H1 (cell line): ENCODE measurements at regions not wholly inside any gene's neighbourhood (a gene's known extent, or its start where the extent isn't known, plus 50 kb on each side); places are given as distances from the start of the nearest gene placed in this dataset.

Experiments used
- CTCF ChIA-PET: fragments of 300-600 bp; sonication (Branson Sonifier 250); formaldehyde crosslinking; loops from one replicate; lab custom pipeline; 2021; ENCODE audit not compliant: partially characterized antibody; lab: Charles Lee
- POLR2A ChIA-PET: fragments of 300-600 bp; sonication (Branson Sonifier 250); formaldehyde crosslinking; loops from one replicate; lab custom pipeline; 2021; ENCODE audit warnings: inconsistent platforms; ENCODE audit not compliant: partially characterized antibody; lab: Charles Lee
- DNase-seq, 2 experiments: peaks; one replicate each; pipeline versions ENCODE4 v3.0.0 to v3.0.0-alpha.2; 2010 to 2022; ENCODE audit warnings: low spot score in 2 of 2, low read depth in 1 of 2, mixed read lengths in 1 of 2
- FAIRE-seq: peaks from 2 replicates; lab custom pipeline; 2011; peaks lifted over from hg19 to GRCh38; lab: Jason Lieb, UNC
- H2AFZ ChIP-seq: 2 replicates; pipeline ENCODE4 v1.8.1; 2012; ENCODE audit warnings: low read length, inconsistent platforms
- H2AK5ac ChIP-seq: 2 replicates; pipeline ENCODE4 v1.6.1; 2013; ENCODE audit warnings: low read depth, low read length
- H2BK120ac ChIP-seq: replicated peaks from 2 replicates; pipeline ENCODE3; 2013; ENCODE audit warnings: low read depth, low read length, inconsistent platforms
- H2BK12ac ChIP-seq: 2 replicates; pipeline ENCODE4 v1.6.1; 2013; ENCODE audit warnings: low read depth, low read length
- H2BK15ac ChIP-seq: 2 replicates; pipeline ENCODE4 v1.6.1; 2013; ENCODE audit warnings: low read length
- H2BK20ac ChIP-seq: 2 replicates; pipeline ENCODE4 v1.6.1; 2013; ENCODE audit warnings: low read length
- H2BK5ac ChIP-seq: 2 replicates; pipeline ENCODE4 v1.6.1; 2013; ENCODE audit warnings: low read depth, low read length
- H3K14ac ChIP-seq: 2 replicates; pipeline ENCODE4 v1.6.1; 2013; ENCODE audit warnings: inconsistent platforms; ENCODE audit not compliant: insufficient read length
- H3K18ac ChIP-seq: 2 replicates; pipeline ENCODE4 v1.6.1; 2013; ENCODE audit warnings: low read length; ENCODE audit errors: extremely low read depth
- H3K23ac ChIP-seq: 2 replicates; pipeline ENCODE4 v1.6.1; 2013; ENCODE audit warnings: inconsistent platforms; ENCODE audit not compliant: insufficient read length
- H3K23me2 ChIP-seq: 2 replicates; pipeline ENCODE4 v1.6.1; 2013; ENCODE audit warnings: low read depth, low read length
- H3K27ac ChIP-seq: 2 replicates; pipeline ENCODE4 v1.6.1; 2011; ENCODE audit warnings: low read depth, low read length, inconsistent platforms
- H3K27me3 ChIP-seq, 4 experiments: replicated peaks in 1 of 4; 1 replicate in 1 of 4; 2 replicates in 3 of 4; pipeline versions ENCODE4 v1.6.1 to v1.8.1; 2011 to 2013; ENCODE audit warnings: low read length in 3 of 4, mild to moderate bottlenecking in 3 of 4, inconsistent platforms in 2 of 4, mixed read lengths in 2 of 4, moderate library complexity in 1 of 4; ENCODE audit not compliant: control insufficient read depth in 3 of 4, insufficient read depth in 3 of 4; ENCODE audit errors: extremely low read depth in 1 of 4
- H3K36me3 ChIP-seq, 4 experiments: 2 replicates each; pipeline versions ENCODE4 v1.6.1 to v1.8.1; 2011 to 2013; ENCODE audit warnings: mild to moderate bottlenecking in 4 of 4, low read length in 3 of 4, moderate library complexity in 2 of 4, control low read depth in 1 of 4, inconsistent platforms in 1 of 4; ENCODE audit not compliant: insufficient read depth in 4 of 4, control insufficient read depth in 2 of 4
- H3K4ac ChIP-seq: replicated peaks from 2 replicates; pipeline ENCODE3; 2013; ENCODE audit warnings: low read length, low read depth, mixed read lengths, inconsistent platforms; ENCODE audit not compliant: insufficient read length
- H3K4me1 ChIP-seq, 4 experiments: replicated peaks in 1 of 4; 1 replicate in 1 of 4; 2 replicates in 3 of 4; pipeline versions ENCODE4 v1.6.1 to v1.8.1; 2011 to 2013; ENCODE audit warnings: low read length in 3 of 4, inconsistent platforms in 2 of 4, mixed read lengths in 1 of 4; ENCODE audit not compliant: insufficient read depth in 4 of 4, control insufficient read depth in 3 of 4
- H3K4me2 ChIP-seq, 2 experiments: 2 replicates each; pipeline versions ENCODE4 v1.6.1 to v1.8.1; 2011 to 2013; ENCODE audit warnings: low read depth in 2 of 2, low read length in 2 of 2, control low read depth in 1 of 2, inconsistent platforms in 1 of 2, mild to moderate bottlenecking in 1 of 2; ENCODE audit not compliant: insufficient read depth in 1 of 2
- H3K4me3 ChIP-seq, 4 experiments: fragments of 200-600, 300-600 bp in 1 of 4; sonication (generic), shearing (Covaris generic), sonication (Bioruptor Twin) in 1 of 4; 2 replicates each; pipeline versions ENCODE4 v1.5.1 to v1.8.1; 2011 to 2016; ENCODE audit warnings: low read length in 4 of 4, low read depth in 3 of 4, control low read depth in 2 of 4, inconsistent platforms in 2 of 4, mild to moderate bottlenecking in 2 of 4, mixed read lengths in 1 of 4, moderate library complexity in 1 of 4; ENCODE audit not compliant: insufficient read depth in 2 of 4; ENCODE audit errors: extremely low read depth in 1 of 4
- H3K56ac ChIP-seq: replicated peaks from 2 replicates; pipeline ENCODE3; 2013; ENCODE audit warnings: low read depth, mild to moderate bottlenecking, mixed read lengths, low read length, inconsistent platforms; ENCODE audit not compliant: insufficient read length
- H3K79me1 ChIP-seq: 2 replicates; pipeline ENCODE4 v1.6.1; 2013; ENCODE audit warnings: low read depth, low read length, control low read depth
- H3K79me2 ChIP-seq, 2 experiments: 2 replicates each; pipeline versions ENCODE4 v1.6.1 to v1.8.1; 2012 to 2013; ENCODE audit warnings: low read length in 2 of 2, mild to moderate bottlenecking in 2 of 2, inconsistent platforms in 1 of 2; ENCODE audit not compliant: insufficient read depth in 2 of 2, control insufficient read depth in 1 of 2
- H3K9ac ChIP-seq, 4 experiments: replicated peaks in 1 of 4; 1 replicate in 1 of 4; 2 replicates in 3 of 4; pipeline versions ENCODE4 v1.6.1 to v1.8.1; 2011 to 2013; ENCODE audit warnings: low read depth in 3 of 4, low read length in 3 of 4, control low read depth in 2 of 4, mild to moderate bottlenecking in 2 of 4, moderate library complexity in 2 of 4, inconsistent platforms in 1 of 4; ENCODE audit errors: extremely low read depth in 1 of 4
- H3K9me3 ChIP-seq, 2 experiments: 2 replicates each; pipeline versions ENCODE4 v1.6.1 to v1.8.1; 2012 to 2013; ENCODE audit warnings: mild to moderate bottlenecking in 2 of 2, moderate library complexity in 2 of 2, control low read depth in 1 of 2, inconsistent platforms in 1 of 2, low read depth in 1 of 2, low read length in 1 of 2, mixed read lengths in 1 of 2; ENCODE audit not compliant: insufficient read depth in 2 of 2
- H4K20me1 ChIP-seq, 2 experiments: replicated peaks in 1 of 2; 2 replicates each; pipeline versions ENCODE3 to v1.8.1; 2011 to 2013; ENCODE audit warnings: inconsistent platforms in 2 of 2, low read length in 2 of 2, mild to moderate bottlenecking in 1 of 2; ENCODE audit not compliant: insufficient read depth in 2 of 2, control insufficient read depth in 1 of 2
- H4K5ac ChIP-seq: 2 replicates; pipeline ENCODE4 v1.6.1; 2013; ENCODE audit warnings: low read length, low read depth, mixed read lengths, inconsistent platforms; ENCODE audit not compliant: insufficient read length
- H4K8ac ChIP-seq: 2 replicates; pipeline ENCODE4 v1.8.0; 2013; ENCODE audit warnings: mild to moderate bottlenecking, moderate library complexity, low read length, inconsistent platforms; ENCODE audit not compliant: insufficient read depth; ENCODE audit errors: extremely low read depth
- H4K91ac ChIP-seq: replicated peaks from 2 replicates; pipeline ENCODE3; 2013; ENCODE audit warnings: low read length, mixed read lengths, inconsistent platforms; ENCODE audit not compliant: insufficient read length
- ATF2 ChIP-seq: IDR thresholded peaks from 2 replicates; pipeline ENCODE4 v1.6.1; 2012; ENCODE audit warnings: low read length, inconsistent platforms
- CEBPB ChIP-seq: IDR thresholded peaks from 2 replicates; pipeline ENCODE4 v1.6.1; 2012; ENCODE audit warnings: low read depth, low read length
- MAX ChIP-seq: IDR thresholded peaks from 2 replicates; pipeline ENCODE4 v1.6.1; 2012; ENCODE audit warnings: inconsistent platforms
- SP1 ChIP-seq: IDR thresholded peaks from 2 replicates; pipeline ENCODE4 v1.6.1; 2011; ENCODE audit warnings: low read depth, low read length
- SP4 ChIP-seq: IDR thresholded peaks from 2 replicates; pipeline ENCODE4 v1.6.1; 2012; ENCODE audit warnings: low read length, inconsistent platforms
- TAF1 ChIP-seq: IDR thresholded peaks from 2 replicates; pipeline ENCODE4 v1.6.1; 2011; ENCODE audit warnings: mild to moderate bottlenecking, low read depth, low read length
- TEAD4 ChIP-seq: IDR thresholded peaks from 2 replicates; pipeline ENCODE4 v1.6.1; 2012; ENCODE audit warnings: low read depth, low read length, inconsistent platforms, mixed read lengths
- WGBS, 2 experiments: shearing (Covaris generic) in 1 of 2; methylation state at CpG; one replicate each; pipeline versions ENCODE4 v1.1.6 to v1.1.7; 2013 to 2015; ENCODE audit warnings: low lambda C conversion rate in 2 of 2, mixed read lengths in 2 of 2, inconsistent platforms in 1 of 2, low coverage in 1 of 2, missing lambda C conversion rate in 1 of 2; ENCODE audit not compliant: insufficient replicate concordance in 2 of 2, insufficient coverage in 1 of 2, insufficient read length in 1 of 2; ENCODE audit errors: extremely low coverage in 1 of 2, missing lambda C conversion rate in 1 of 2; 5-methylcytosine and 5-hydroxymethylcytosine counted together

- no peak overlapping the region for H4K5ac ChIP-seq
- H4K20me1 ChIP-seq = no peaks in the 10 kb centered on the region
- H3K56ac ChIP-seq = no peak overlapping the region
- H4K8ac ChIP-seq = no peak overlapping the region
- no peak for FAIRE-seq
- 74% methylated on average over 10 of the region's 10 CpGs; no CpG with 5 or more reads in 1 of the 2 experiments for whole genome bisulfite sequencing, 2 experiments
- POLR2A ChIA-PET = interaction anchor here (0.7 to 0.9 kb wide), 2 partner anchors 57 to 384 kb away, joined by 3 to 4 read pairs; no protein-coding TSS in a partner anchor
- peak in 1 of 2 experiments; percentile 39 for DNase-seq
- H2BK12ac ChIP-seq = peak overlapping the region; percentile 76; the same call in 1 of the 2 replicates
- H3K79me1 ChIP-seq = no peaks in the 10 kb centered on the region
- H3K4me2 ChIP-seq = peak overlapping the region; percentile 45 to 46
- no peak overlapping the region; a peak in 1 of 7 replicates for H3K9ac ChIP-seq
- H2AK5ac ChIP-seq = no peak overlapping the region
- no peaks in the 10 kb centered on the region for H3K79me2 ChIP-seq
- no peaks in the 10 kb centered on the region for H3K27me3 ChIP-seq
- H3K9me3 ChIP-seq = peaks cover 0 to 3% of the 10 kb centered on the region in 2 experiments; a peak in 1 of 4 replicates
- H3K4ac ChIP-seq = no peak overlapping the region
- peak overlapping the region in 1 of 4 experiments; percentile 18; a peak in 1 of 8 replicates for H3K4me3 ChIP-seq
- H3K4me1 ChIP-seq = peaks cover 0 to 14% (median 10%) of the 10 kb centered on the region in 4 experiments; a peak in 4 of 7 replicates
- H3K23me2 ChIP-seq = no peaks in the 10 kb centered on the region
- no peak overlapping the region for H2BK120ac ChIP-seq
- no peak overlapping the region for H2BK20ac ChIP-seq
- CTCF ChIA-PET = interaction anchor here (0.7 to 2.6 kb wide), 5 partner anchors 14 to 83 kb away, joined by 3 to 6 read pairs (median 3); no protein-coding TSS in a partner anchor
- H3K27ac ChIP-seq = no peak overlapping the region
- H3K14ac ChIP-seq = no peak overlapping the region
- H3K23ac ChIP-seq = no peak overlapping the region
- H2BK15ac ChIP-seq = no peak overlapping the region
- H2BK5ac ChIP-seq = peak overlapping the region; percentile 29; the same call in 1 of the 2 replicates
- H2AFZ ChIP-seq = peak overlapping the region; percentile 83; the same call in 1 of the 2 replicates
- H3K18ac ChIP-seq = no peak overlapping the region
- no peaks in the 10 kb centered on the region for H3K36me3 ChIP-seq
- no peak overlapping the region for H4K91ac ChIP-seq
- TF ChIP-seq SP4 (no peak), CEBPB (no peak), TEAD4 (peak; percentile 28; the same call in 1 of the 2 replicates), ATF2 (no peak), TAF1 (0 out of 2 replicates have a peak, but pooled peaks have one; percentile 13), MAX (no peak), SP1 (0 out of 2 replicates have a peak, but pooled peaks have one; percentile 54)
Measured at GRCh38 chr20:48538058-48538825, 289.6 kb downstream of the PREX1 start.
